Activated CD4-positive, alpha-beta memory T cell treated with anti-CD3 and anti-CD28 coated beads, Interleukin-2, amount 10 ng/mL, durations not matched to agents 7 days and 5 days (primary cell): ENCODE measurements at regions not wholly inside any gene's neighbourhood (a gene's known extent, or its start where the extent isn't known, plus 50 kb on each side); places are given as distances from the start of the nearest gene placed in this dataset.
"Not testable (repeated sequence)": the region's sequence is repeated elsewhere in the genome, so short reads cannot be mapped to it uniquely, and the experiment has no call there.

Experiments used
- CTCF ChIA-PET: fragments of 350-600 bp; sonication (Branson Sonifier 250); formaldehyde crosslinking; loops from one replicate; lab custom pipeline; 2021; ENCODE audit warnings: antibody characterized with exemption, inconsistent platforms; lab: Charles Lee
- POLR2A ChIA-PET: fragments of 350-600 bp; sonication (Branson Sonifier 250); formaldehyde crosslinking; loops from one replicate; lab custom pipeline; 2021; ENCODE audit warnings: antibody characterized with exemption; lab: Charles Lee
- DNase-seq: peaks from one replicate; pipeline ENCODE4 v3.0.0-alpha.2; 2020
- H3K27ac Mint-ChIP-seq: one replicate; pipeline ENCODE4 v1.8.0; 2021; ENCODE audit warnings: mild to moderate bottlenecking, mixed read lengths
- H3K27me3 Mint-ChIP-seq: one replicate; pipeline ENCODE4 v1.8.0; 2021; ENCODE audit warnings: mixed read lengths
- H3K36me3 Mint-ChIP-seq: one replicate; pipeline ENCODE4 v1.8.0; 2021; ENCODE audit warnings: low read depth, mixed read lengths
- H3K4me1 Mint-ChIP-seq: one replicate; pipeline ENCODE4 v1.8.0; 2021; ENCODE audit warnings: mixed read lengths
- H3K4me3 Mint-ChIP-seq: one replicate; pipeline ENCODE4 v1.8.0; 2021; ENCODE audit warnings: mild to moderate bottlenecking, mixed read lengths
- H3K9me3 Mint-ChIP-seq: one replicate; pipeline ENCODE4 v1.8.0; 2021; ENCODE audit warnings: mixed read lengths

- no peak for DNase-seq
- no peak overlapping the region for H3K27ac Mint-ChIP-seq
- ChIA-PET CTCF (no interaction called here), POLR2A (no interaction called here)
- H3K27me3 Mint-ChIP-seq = no peaks in the 10 kb centered on the region
- no peak overlapping the region for H3K4me3 Mint-ChIP-seq
- no peaks in the 10 kb centered on the region for H3K9me3 Mint-ChIP-seq
- H3K36me3 Mint-ChIP-seq = no peaks in the 10 kb centered on the region
- no peaks in the 10 kb centered on the region for H3K4me1 Mint-ChIP-seq
Observed at GRCh38 chr1:82091265-82091664, 290.5 kb downstream of the ADGRL2 start.

- Mint-ChIP-seq H3K4me3 (no peak overlapping the region), H3K27ac (no peak overlapping the region), H3K4me1 (no peaks in the 10 kb centered on the region), H3K27me3 (no peaks in the 10 kb centered on the region), H3K9me3 (no peaks in the 10 kb centered on the region), H3K36me3 (no peaks in the 10 kb centered on the region)
- DNase-seq = no peak
- ChIA-PET POLR2A (no interaction called here), CTCF (no interaction called here)
Observed at GRCh38 chr1:82090104-82090503, 289.4 kb downstream of the ADGRL2 start.

GRCh38 chr1:82086739-82087138 lies 286.0 kb downstream of the ADGRL2 start:
- H3K36me3 Mint-ChIP-seq = no peaks in the 10 kb centered on the region
- no peak for DNase-seq
- H3K27ac Mint-ChIP-seq = no peak overlapping the region
- H3K4me1 Mint-ChIP-seq = no peaks in the 10 kb centered on the region
- H3K9me3 Mint-ChIP-seq = no peaks in the 10 kb centered on the region
- POLR2A ChIA-PET = no interaction called here
- CTCF ChIA-PET = no interaction called here
- no peaks in the 10 kb centered on the region for H3K27me3 Mint-ChIP-seq
- no peak overlapping the region for H3K4me3 Mint-ChIP-seq

- H3K27me3 Mint-ChIP-seq = no peaks in the 10 kb centered on the region
- CTCF ChIA-PET = no interaction called here
- H3K4me3 Mint-ChIP-seq = no peak overlapping the region
- H3K9me3 Mint-ChIP-seq = no peaks in the 10 kb centered on the region
- POLR2A ChIA-PET = no interaction called here
- DNase-seq = no peak
- H3K36me3 Mint-ChIP-seq = no peaks in the 10 kb centered on the region
- no peak overlapping the region for H3K27ac Mint-ChIP-seq
- H3K4me1 Mint-ChIP-seq = no peaks in the 10 kb centered on the region
Observed at GRCh38 chr1:82079607-82080006, 278.9 kb downstream of the ADGRL2 start.

- POLR2A ChIA-PET = no interaction called here
Observed at GRCh38 chr1:82073659-82074058, 272.9 kb downstream of the ADGRL2 start.

DNA sequence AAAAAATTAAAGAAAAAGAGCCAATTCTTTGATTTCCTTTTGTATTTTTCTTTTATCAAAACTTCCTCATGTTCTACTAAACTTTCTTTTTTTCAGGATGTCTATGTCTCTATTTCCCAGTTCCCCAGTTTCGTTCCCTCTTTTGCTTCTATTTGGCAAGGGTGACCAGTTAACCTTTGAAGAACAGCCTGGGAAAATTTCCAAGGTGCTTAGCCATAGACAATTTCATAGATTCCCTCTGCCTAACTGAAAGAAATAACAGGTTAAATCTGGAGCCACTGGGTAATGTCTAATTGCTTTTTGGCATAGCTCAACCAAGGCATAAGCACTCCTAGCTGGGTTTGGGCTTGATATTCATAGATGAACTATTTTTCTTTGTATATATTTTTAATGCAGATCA lies 272.3 kb downstream of the ADGRL2 start:
- Mint-ChIP-seq H3K4me1 (no peaks in the 10 kb centered on the region), H3K9me3 (peaks cover 3% of the 10 kb centered on the region), H3K27me3 (no peaks in the 10 kb centered on the region), H3K36me3 (no peaks in the 10 kb centered on the region), H3K4me3 (no peak overlapping the region), H3K27ac (no peak overlapping the region)
- CTCF ChIA-PET = no interaction called here
- no peak for DNase-seq
- POLR2A ChIA-PET = no interaction called here

More at GRCh38 chr1:82073659-82074058, 272.9 kb downstream of the ADGRL2 start:
- Mint-ChIP-seq H3K4me1 (no peaks in the 10 kb centered on the region), H3K36me3 (no peaks in the 10 kb centered on the region), H3K27ac (no peak overlapping the region), H3K4me3 (no peak overlapping the region), H3K27me3 (no peaks in the 10 kb centered on the region), H3K9me3 (peaks cover 3% of the 10 kb centered on the region)
- DNase-seq = no peak
- CTCF ChIA-PET = no interaction called here

DNA sequence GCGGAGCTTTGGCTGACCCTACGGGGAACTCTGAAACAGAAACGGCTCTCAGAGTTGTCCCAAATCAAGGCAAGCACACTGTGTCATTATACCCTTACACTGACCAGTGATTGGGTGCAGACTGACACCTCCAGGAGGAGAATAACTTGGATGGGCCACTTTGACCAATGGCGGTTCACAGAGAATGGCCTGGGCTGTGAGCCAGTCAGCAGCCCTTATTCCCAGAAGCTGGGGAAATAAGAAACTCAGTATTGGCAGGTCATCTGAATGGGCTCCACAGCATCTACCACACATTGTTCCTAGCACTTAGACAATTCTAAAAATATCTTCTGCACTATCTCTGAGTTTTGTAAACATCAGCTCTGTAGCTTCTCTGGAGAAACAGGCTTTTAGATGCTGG lies 265.2 kb downstream of the ADGRL2 start:
- H3K36me3 Mint-ChIP-seq = no peaks in the 10 kb centered on the region
- no peaks in the 10 kb centered on the region for H3K4me1 Mint-ChIP-seq
- H3K27ac Mint-ChIP-seq = no peak overlapping the region
- no peak for DNase-seq
- no peak overlapping the region for H3K4me3 Mint-ChIP-seq
- CTCF ChIA-PET = no interaction called here
- POLR2A ChIA-PET = no interaction called here
- H3K27me3 Mint-ChIP-seq = no peaks in the 10 kb centered on the region
- H3K9me3 Mint-ChIP-seq = no peaks in the 10 kb centered on the region

- H3K4me3 Mint-ChIP-seq = no peak overlapping the region
- DNase-seq = no peak
- CTCF ChIA-PET = no interaction called here
- no peaks in the 10 kb centered on the region for H3K36me3 Mint-ChIP-seq
- H3K9me3 Mint-ChIP-seq = no peaks in the 10 kb centered on the region
- H3K27ac Mint-ChIP-seq = no peak overlapping the region
- no peaks in the 10 kb centered on the region for H3K4me1 Mint-ChIP-seq
- POLR2A ChIA-PET = no interaction called here
- no peaks in the 10 kb centered on the region for H3K27me3 Mint-ChIP-seq
Observed at GRCh38 chr1:82064691-82065090, 264.0 kb downstream of the ADGRL2 start.

GRCh38 chr1:82062206-82062605 lies 261.5 kb downstream of the ADGRL2 start:
- POLR2A ChIA-PET = no interaction called here

GRCh38 chr1:82059959-82060358 lies 259.2 kb downstream of the ADGRL2 start:
- no peak for DNase-seq
- Mint-ChIP-seq H3K27ac (no peak overlapping the region), H3K27me3 (no peaks in the 10 kb centered on the region), H3K4me1 (no peaks in the 10 kb centered on the region), H3K9me3 (peaks cover 6% of the 10 kb centered on the region), H3K4me3 (no peak overlapping the region), H3K36me3 (no peaks in the 10 kb centered on the region)
- ChIA-PET CTCF (no interaction called here), POLR2A (no interaction called here)

More at GRCh38 chr1:82062206-82062605, 261.5 kb downstream of the ADGRL2 start:
- Mint-ChIP-seq H3K4me3 (no peak overlapping the region), H3K27ac (no peak overlapping the region), H3K27me3 (no peaks in the 10 kb centered on the region), H3K4me1 (no peaks in the 10 kb centered on the region), H3K9me3 (peaks cover 3% of the 10 kb centered on the region), H3K36me3 (no peaks in the 10 kb centered on the region)
- DNase-seq = no peak
- CTCF ChIA-PET = no interaction called here

DNA sequence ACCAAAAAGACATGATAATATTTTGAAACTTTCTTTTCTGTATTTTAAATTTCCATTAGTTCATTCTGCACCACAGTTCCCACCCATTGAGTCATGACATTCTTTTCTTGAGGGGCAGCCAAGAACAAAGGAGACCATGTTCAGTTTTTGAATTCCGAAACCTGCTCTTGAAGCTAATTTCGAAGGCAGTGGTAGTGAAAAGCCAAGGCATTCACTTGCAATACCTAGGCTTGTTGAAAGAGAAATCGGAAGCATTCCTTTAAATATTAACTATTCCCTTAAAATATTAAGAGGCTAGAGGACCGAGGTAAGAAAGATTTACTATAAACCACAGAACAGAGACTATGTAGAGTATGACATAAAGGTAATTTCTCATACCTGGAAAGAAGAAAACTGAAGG lies 256.3 kb downstream of the ADGRL2 start:
- peaks cover 9% of the 10 kb centered on the region for H3K9me3 Mint-ChIP-seq
- no peaks in the 10 kb centered on the region for H3K36me3 Mint-ChIP-seq
- ChIA-PET POLR2A (no interaction called here), CTCF (interaction anchor here (0.7 kb wide), 1 partner anchor 371 kb away, joined by 4 read pairs; no protein-coding TSS in a partner anchor)
- no peak for DNase-seq
- no peaks in the 10 kb centered on the region for H3K27me3 Mint-ChIP-seq
- H3K4me3 Mint-ChIP-seq = no peak overlapping the region
- H3K4me1 Mint-ChIP-seq = no peaks in the 10 kb centered on the region
- no peak overlapping the region for H3K27ac Mint-ChIP-seq

DNA sequence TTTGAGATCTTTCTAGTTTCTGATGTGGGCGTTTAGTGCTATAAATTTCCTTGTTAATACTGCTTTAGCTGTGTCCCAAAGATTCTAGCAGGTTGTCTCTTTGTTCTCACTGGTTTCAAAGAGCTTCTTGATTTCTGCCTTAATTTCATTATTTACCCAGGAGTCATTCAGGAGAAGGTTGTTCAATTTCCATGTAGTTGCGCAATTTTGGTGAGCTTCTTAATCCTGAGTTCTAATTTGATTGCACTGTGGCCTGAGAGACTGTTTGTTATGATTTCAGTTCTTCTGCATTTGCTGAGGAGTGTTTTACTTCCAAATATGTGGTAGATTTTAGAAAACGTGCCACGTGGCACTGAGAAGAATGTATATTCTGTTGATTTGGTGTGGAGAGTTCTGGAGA lies 254.6 kb downstream of the ADGRL2 start:
- POLR2A ChIA-PET, H3K9me3 Mint-ChIP-seq, H3K36me3 Mint-ChIP-seq, H3K27me3 Mint-ChIP-seq, H3K27ac Mint-ChIP-seq, DNase-seq, H3K4me3 Mint-ChIP-seq, H3K4me1 Mint-ChIP-seq, CTCF ChIA-PET: not testable (repeated sequence)

GRCh38 chr1:82052563-82052962 lies 251.8 kb downstream of the ADGRL2 start:
- H3K36me3 Mint-ChIP-seq = no peaks in the 10 kb centered on the region
- H3K4me3 Mint-ChIP-seq = no peak overlapping the region
- ChIA-PET POLR2A (no interaction called here), CTCF (no interaction called here)
- no peak for DNase-seq
- H3K27me3 Mint-ChIP-seq = no peaks in the 10 kb centered on the region
- H3K27ac Mint-ChIP-seq = no peak overlapping the region
- H3K4me1 Mint-ChIP-seq = no peaks in the 10 kb centered on the region
- peaks cover 6% of the 10 kb centered on the region for H3K9me3 Mint-ChIP-seq

GRCh38 chr1:82048596-82048995 lies 247.9 kb downstream of the ADGRL2 start:
- Mint-ChIP-seq H3K9me3 (peaks cover 3% of the 10 kb centered on the region), H3K4me1 (no peaks in the 10 kb centered on the region), H3K36me3 (no peaks in the 10 kb centered on the region), H3K27me3 (no peaks in the 10 kb centered on the region), H3K4me3 (no peak overlapping the region), H3K27ac (no peak overlapping the region)
- POLR2A ChIA-PET = no interaction called here
- CTCF ChIA-PET = no interaction called here
- DNase-seq = no peak

DNA sequence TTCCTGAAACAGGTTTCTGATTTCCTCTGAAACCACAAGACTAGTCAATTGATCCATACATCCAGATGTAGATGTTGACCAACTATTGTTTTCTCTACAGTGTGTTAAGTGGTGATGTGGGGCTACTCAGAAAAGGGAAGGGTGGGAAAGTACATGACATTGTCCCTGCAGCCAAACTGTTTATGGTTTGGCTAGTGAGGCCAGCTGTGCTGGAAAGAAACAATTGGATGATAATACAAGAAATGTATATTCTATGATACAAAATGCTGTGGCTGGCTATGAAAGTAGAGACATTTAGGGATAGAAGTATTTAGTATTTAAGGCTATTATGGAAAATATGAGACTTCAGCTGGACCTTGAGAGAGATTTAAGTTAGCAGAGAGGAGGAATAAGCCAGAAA lies 244.5 kb downstream of the ADGRL2 start:
- no peak for DNase-seq
- Mint-ChIP-seq H3K9me3 (peaks cover 2% of the 10 kb centered on the region), H3K27ac (no peak overlapping the region), H3K27me3 (no peaks in the 10 kb centered on the region), H3K36me3 (no peaks in the 10 kb centered on the region), H3K4me3 (no peak overlapping the region), H3K4me1 (no peaks in the 10 kb centered on the region)
- CTCF ChIA-PET = no interaction called here
- POLR2A ChIA-PET = no interaction called here
